HG03280 (cell line): ENCODE measurements at regions not wholly inside any gene's neighbourhood (a gene's known extent, or its start where the extent isn't known, plus 50 kb on each side); places are given as distances from the start of the nearest gene placed in this dataset.

Experiments used
- ATAC-seq: cut with Tn5 transposase; IDR thresholded peaks from one replicate; pipeline ENCODE4 v1.9.1; 2021; ENCODE audit warnings: mild to moderate bottlenecking, moderate library complexity; ENCODE audit not compliant: unreplicated experiment

GRCh38 chr9:81741103-81741502 lies 51.8 kb upstream of the TLE1 start:
- no peak for ATAC-seq

DNA sequence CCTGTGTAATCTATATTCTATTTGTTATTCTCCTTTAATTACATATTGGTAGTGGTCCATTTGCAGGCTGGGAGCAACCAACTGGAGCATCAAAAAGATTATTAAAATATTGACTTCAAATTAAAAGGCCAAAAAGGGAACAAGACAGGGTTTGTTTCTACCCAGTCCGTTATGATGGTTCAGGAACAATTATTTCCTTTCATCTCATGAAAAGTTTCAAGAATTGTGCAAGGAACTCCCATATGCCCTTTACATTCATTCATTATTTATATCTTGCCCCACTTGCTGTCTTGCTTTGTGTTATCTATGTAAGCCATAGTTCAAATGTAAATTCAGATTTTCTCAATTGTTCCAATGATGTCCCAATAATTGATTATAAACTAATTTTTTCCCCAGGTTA lies 58.7 kb upstream of the TLE1 start:
- no peak for ATAC-seq

- ATAC-seq: no peak
Measured at GRCh38 chr9:81753436-81753835, 64.1 kb upstream of the TLE1 start.

DNA sequence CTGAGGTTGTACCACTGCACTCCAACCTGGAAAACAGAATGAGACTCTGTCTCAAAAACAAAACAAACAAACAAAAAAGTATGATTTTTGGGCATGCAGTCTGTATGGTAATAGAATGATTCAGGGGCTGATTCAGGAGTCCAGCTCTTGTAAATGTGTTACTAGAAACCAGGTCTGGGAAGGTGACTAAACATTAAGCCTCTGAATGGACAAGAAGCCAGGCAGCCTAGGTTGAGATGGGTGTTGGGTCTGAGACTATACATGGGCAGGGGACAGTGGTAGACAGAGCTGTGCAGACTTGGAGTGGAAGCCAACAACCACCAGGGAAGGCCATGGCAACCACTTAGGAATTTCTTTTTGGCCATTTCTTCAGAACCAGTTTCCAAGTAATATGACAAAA lies 64.9 kb upstream of the TLE1 start:
- no peak for ATAC-seq

DNA sequence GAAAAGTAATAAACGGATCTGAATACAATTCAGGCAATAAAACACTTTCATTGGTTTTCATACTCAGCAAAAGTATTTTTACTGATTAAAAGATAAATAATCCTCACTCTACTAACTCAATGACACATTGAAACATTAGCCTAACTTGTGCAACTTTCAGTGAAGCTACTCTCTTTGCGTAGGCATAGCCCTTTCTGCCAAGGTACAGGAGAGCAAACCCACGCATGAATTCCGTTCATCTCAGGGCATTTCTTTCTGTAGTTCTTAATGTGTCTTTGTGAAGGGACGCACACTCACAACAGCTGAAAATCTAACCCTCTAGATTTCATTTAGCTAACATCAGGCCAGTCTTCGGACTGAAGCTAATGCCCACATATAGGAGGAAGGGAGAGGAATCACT lies 66.4 kb upstream of the TLE1 start:
- no peak for ATAC-seq

DNA sequence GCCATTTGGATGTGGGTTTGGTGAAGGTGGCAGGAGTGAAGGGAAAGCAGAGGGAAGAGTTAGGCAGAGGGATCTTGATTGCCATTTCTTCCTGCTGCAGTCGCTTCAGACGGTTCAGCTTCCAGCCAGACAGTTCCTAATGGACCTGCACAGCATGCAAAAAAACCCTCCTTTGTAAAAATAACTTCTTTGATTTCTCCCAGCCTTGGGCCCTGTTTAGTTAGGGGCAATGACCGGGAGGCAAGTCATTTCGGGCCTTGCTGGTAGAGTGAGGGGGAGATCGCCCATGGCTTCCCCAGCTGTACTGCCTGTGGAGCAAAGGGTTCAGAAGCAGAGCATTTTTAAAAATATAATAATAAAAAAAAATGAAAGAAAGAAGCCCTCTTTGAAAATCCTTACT lies 67.2 kb upstream of the TLE1 start:
- ATAC-seq: no peak

- ATAC-seq: no peak
Measured at GRCh38 chr9:81758123-81758797, 68.9 kb upstream of the TLE1 start.

DNA sequence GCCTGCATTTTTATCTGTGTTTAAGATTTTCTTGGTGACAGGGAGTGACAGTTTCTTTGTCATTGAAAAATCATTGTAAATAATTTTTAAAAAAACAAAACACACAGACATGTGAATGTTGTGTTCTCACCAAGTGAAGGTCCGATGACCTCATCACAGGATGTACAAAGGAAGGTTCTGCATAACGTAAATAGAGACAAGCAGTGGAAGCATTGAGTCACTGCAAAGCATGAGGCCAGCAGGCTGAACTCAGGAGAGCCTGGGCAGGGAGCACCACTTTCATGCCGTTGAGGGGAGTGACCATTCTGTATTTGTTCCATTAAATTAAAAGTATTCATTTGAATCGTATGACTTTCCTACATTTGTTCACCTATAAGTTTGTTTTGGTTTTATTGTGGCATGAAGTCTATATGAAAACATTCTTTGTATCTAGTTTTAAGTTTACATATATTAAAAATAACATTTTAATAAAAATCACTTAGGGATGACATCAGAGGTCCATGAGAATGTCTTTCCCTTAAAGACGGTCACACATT lies 70.4 kb upstream of the TLE1 start:
- no peak for ATAC-seq

GRCh38 chr9:81767921-81768320 lies 78.6 kb upstream of the TLE1 start:
- no peak for ATAC-seq

DNA sequence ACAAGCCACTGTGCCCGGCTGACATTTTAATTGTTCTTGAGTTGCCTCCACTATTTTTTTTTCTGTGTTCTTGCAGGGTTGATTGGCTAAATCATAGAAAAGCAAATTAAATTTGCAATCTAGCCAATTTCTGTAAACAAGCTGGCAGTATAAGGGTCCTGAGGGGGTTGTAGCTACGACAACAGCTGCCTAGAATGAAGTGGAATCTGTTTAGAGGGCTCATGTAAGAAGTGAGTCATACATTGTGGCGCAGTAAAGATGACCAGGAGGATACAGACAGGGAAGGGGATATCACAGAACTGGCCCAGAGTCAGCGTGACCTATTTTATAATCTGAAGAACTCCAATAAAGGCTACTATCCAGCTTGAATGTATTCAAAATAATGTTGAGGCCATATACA lies 82.2 kb upstream of the TLE1 start:
- no peak for ATAC-seq

GRCh38 chr9:81772144-81772543 lies 82.8 kb upstream of the TLE1 start:
- no peak for ATAC-seq

DNA sequence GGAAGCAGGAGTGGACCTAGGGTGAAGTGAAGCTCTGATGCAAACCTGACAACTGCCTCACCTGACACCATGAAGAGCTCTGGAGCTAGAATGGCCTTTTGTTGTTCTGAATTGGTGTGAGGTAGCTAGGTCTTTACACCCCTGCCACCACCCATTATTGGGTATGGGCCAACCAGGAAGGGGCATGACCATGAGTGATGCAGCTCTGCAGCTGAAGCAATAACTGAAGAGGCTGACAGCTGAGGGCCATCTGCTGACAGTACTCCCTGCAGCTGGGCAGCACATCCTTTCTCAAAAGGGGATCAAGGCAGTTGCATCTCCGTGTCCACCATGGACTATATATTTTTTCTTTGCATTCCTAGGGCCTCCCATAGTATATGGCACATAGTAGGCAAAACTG lies 87.0 kb upstream of the TLE1 start:
- no peak for ATAC-seq

DNA sequence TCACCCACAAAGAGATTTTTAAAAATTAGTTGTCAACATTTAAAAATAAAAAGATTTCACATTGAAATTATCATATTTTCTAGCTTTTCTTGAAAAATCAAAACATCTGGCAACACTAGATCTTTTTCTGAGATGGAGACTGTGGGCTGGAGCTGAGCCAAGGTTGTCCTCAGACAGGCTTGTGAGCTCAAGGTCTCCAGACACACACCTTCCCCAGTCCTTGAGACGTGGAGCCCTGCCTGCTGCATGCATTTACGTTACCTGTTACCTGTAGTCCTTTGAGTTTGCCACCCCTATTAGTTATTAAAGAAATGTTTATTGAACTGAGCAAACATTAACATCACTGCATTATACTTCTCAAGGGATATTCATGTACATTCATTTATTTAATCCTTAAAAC lies 87.5 kb upstream of the TLE1 start:
- ATAC-seq: no peak

GRCh38 chr9:81777482-81777881 lies 88.1 kb upstream of the TLE1 start:
- no peak for ATAC-seq

DNA sequence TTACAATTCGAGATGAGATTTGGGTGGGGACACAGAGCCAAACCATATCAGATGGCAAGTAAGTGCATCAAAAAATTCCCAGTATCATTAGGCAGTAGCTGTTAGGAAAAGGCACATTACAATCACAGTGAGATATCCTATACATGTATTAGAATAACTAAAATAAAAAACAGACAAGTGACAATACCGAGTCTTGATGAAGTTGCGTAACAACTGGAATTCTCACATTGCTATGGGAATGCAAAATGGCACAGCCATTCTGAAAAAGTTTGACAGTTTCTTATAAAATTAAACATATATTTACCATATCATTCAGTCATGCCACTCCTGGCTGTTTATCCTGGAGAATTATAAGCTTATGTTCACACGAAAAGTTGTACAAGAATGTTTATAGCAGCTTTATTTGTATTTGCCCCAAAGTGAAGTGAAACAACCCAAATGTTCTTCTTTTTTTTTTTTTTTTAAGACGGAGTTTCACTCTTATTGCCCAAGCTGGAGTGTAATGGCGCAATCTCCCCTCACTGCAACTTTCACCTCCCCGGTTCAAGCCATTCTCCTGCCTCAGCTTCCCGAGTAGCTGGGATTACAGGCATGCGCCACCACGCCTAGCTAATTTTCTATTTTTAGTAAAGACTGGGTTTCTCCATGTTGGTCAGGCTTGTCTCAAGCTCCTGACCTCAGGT lies 93.1 kb upstream of the TLE1 start:
- no peak for ATAC-seq

DNA sequence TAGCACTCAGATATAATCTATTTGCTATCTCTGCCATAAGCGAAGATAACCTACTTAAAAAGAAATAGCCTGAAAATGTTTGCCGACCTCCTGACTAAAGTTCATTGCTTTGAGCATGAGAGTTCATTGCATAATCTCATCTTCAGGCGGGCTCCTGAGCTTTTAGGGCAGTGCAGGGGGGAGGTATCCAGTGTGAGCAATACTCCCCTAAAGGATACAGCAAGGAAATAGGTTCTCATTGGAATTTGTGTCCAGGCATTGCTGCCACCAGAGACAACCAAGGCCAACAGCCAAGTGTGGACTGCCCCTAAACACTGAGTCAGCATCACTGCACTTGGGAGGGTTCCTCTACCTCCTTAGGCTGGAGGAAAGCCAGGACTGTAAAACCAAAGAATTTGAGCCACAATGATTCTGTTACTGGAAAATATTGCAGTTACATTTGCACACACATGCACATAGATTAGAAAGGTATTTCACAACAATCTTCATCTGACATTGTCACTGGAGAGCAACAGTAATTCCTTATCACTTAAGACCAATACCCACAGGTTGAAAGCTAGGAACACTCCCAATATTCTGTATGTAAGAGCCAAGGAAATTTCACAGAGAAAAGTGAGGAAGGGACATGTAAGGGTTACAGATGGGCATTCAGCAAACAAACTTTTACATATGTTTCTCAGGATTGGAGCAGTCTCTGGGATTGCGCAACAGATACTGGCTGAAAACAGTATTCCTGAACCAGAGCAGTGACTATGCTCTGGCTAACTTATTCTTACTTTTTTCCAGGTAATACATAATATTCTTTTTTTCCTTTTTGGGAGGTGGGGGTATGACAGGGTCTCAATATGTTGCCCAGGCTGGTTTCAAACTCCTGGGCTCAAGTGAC lies 98.6 kb upstream of the TLE1 start:
- ATAC-seq: no peak

DNA sequence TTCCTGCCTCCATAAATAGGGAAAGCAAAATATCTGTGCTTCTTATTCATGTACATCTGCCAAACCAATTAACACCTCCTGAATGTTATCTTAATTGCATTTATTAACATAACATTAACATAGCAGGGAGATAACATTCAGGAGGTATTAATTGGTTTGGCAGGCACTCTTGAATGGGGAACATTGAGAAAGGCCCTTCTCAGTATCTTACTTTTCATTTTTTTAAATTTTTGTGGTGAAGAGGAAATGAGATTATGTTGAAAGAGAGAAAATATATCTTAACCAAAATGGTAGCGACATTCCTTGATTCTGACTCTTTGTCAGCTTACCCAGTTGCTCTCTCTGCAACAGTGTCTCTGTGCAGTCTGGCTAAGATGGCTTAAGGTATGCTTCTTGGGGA lies 100.4 kb upstream of the TLE1 start:
- no peak for ATAC-seq

GRCh38 chr9:81790166-81790565 lies 100.8 kb upstream of the TLE1 start:
- ATAC-seq: no peak

DNA sequence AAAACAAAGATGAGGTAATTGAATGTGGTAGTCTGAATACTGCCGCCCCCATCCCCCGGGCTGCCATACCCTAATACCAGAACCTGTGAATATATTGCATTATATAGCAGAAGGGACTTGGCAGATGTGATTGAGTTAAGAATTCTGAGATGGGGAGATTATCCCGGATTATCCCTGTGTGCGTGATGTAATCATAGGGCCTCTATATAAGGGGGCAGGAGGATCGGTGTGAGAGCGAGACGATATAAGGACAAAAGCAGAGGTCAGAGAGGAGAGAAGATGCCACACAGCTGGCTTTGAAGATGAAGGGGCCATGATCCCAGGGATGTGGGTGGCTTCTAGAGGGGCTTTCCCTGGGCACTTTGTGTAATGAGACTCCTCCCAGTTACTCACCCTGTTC lies 101.7 kb upstream of the TLE1 start:
- ATAC-seq: no peak

DNA sequence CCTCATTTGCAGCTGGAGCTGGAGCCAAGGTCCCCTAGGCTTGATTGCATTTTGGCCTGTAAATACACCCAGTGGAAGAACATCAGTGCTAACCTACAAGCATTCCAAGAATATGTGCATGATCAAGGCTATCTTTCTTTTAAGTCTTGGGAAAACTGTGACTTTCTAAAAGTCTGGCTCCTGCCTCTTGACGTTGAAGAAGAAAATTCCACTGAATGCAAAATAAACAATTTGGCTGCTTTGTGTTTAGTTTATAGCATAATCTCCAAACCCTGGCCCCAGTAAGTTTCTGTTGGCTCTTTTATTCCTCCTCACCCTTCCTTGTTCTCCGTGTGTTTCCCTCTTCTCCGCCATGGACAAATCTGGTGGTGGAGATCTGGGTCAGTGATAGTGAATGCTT lies 109.3 kb upstream of the TLE1 start:
- ATAC-seq: no peak

GRCh38 chr9:81801190-81801589 lies 111.8 kb upstream of the TLE1 start:
- ATAC-seq: no peak

- no peak for ATAC-seq
Measured at GRCh38 chr9:81804306-81804705, 115.0 kb upstream of the TLE1 start.
